ENCODE measurements at regions not wholly inside any gene's neighbourhood (a gene's known extent, or its start where the extent isn't known, plus 50 kb on each side); places are given as distances from the start of the nearest gene placed in this dataset.

- DNase-seq (ENCODE audit: low spot score) = no peak
Measured at GRCh38 chr3:189500798-189501495, 130.2 kb upstream of the TP63 start.

- no peak for DNase-seq (ENCODE audit: low spot score)
Measured at GRCh38 chr3:189502256-189502655, 128.9 kb upstream of the TP63 start.

GRCh38 chr3:189502676-189503257 lies 128.4 kb upstream of the TP63 start:
- no peak for DNase-seq (ENCODE audit: low spot score)

- DNase-seq (ENCODE audit: low spot score) = no peak
Measured at GRCh38 chr3:189507856-189508255, 123.3 kb upstream of the TP63 start.

GRCh38 chr3:189508784-189509501 lies 122.2 kb upstream of the TP63 start:
- no peak for DNase-seq (ENCODE audit: low spot score)

GRCh38 chr3:189512039-189512438 lies 119.2 kb upstream of the TP63 start:
- no peak for DNase-seq (ENCODE audit: low spot score)

- no peak for DNase-seq (ENCODE audit: low spot score)
Measured at GRCh38 chr3:189512821-189513220, 118.4 kb upstream of the TP63 start.

GRCh38 chr3:189513281-189514117 lies 117.7 kb upstream of the TP63 start:
- DNase-seq (ENCODE audit: low spot score) = no peak

GRCh38 chr3:189516039-189516438 lies 115.2 kb upstream of the TP63 start:
- no peak for DNase-seq (ENCODE audit: low spot score)

- DNase-seq (ENCODE audit: low spot score) = no peak
Measured at GRCh38 chr3:189517981-189518380, 113.2 kb upstream of the TP63 start.

GRCh38 chr3:189519458-189519857 lies 111.7 kb upstream of the TP63 start:
- DNase-seq (ENCODE audit: low spot score) = no peak

- no peak for DNase-seq (ENCODE audit: low spot score)
Measured at GRCh38 chr3:189529468-189529867, 101.7 kb upstream of the TP63 start.

- no peak for DNase-seq (ENCODE audit: low spot score)
Measured at GRCh38 chr3:189529889-189530471, 101.2 kb upstream of the TP63 start.

- no peak for DNase-seq (ENCODE audit: low spot score)
Measured at GRCh38 chr3:189530822-189531221, 100.4 kb upstream of the TP63 start.

- no peak for DNase-seq (ENCODE audit: low spot score)
Measured at GRCh38 chr3:189531271-189531670, 99.9 kb upstream of the TP63 start.

GRCh38 chr3:189534531-189534930 lies 96.7 kb upstream of the TP63 start:
- no peak for DNase-seq (ENCODE audit: low spot score)

- no peak for DNase-seq (ENCODE audit: low spot score)
Measured at GRCh38 chr3:189537135-189537534, 94.1 kb upstream of the TP63 start.

GRCh38 chr3:189547448-189547847 lies 83.7 kb upstream of the TP63 start:
- no peak for DNase-seq (ENCODE audit: low spot score)

GRCh38 chr3:189548053-189548452 lies 83.1 kb upstream of the TP63 start:
- DNase-seq (ENCODE audit: low spot score) = no peak

GRCh38 chr3:189551007-189551406 lies 80.2 kb upstream of the TP63 start:
- no peak for DNase-seq (ENCODE audit: low spot score)

- no peak for DNase-seq (ENCODE audit: low spot score)
Measured at GRCh38 chr3:189554868-189555557, 76.2 kb upstream of the TP63 start.

GRCh38 chr3:189555558-189555881 lies 75.7 kb upstream of the TP63 start:
- DNase-seq (ENCODE audit: low spot score) = no peak

Data from cerebellar cortex (tissue), 1 donor.